IMR-90 (cell line): ENCODE measurements at regions not wholly inside any gene's neighbourhood (a gene's known extent, or its start where the extent isn't known, plus 50 kb on each side); places are given as distances from the start of the nearest gene placed in this dataset.

ENCODE experiments used
- ATAC-seq: fragments of 200-7000 bp; cut with Tn5 transposase; 2 replicates; pipeline ENCODE4 v1.9.1; 2020; ENCODE audit warnings: low read depth, mild to moderate bottlenecking, moderate library complexity
- BruUV-seq: library from RNA; stranded (reverse); fragments of 400-500 nt; replicated peaks from 2 replicates; lab custom pipeline; 2021; lab: Mats Ljungman, UMichigan
- CTCF ChIA-PET: fragments of 300-600 bp; formaldehyde crosslinking; extraction: SDS; loops from one replicate; lab custom pipeline; 2021; ENCODE audit warnings: antibody characterized with exemption; lab: Yijun Ruan, JAX
- POLR2A ChIA-PET: fragments of 300-600 bp; sonication (Branson Sonifier 250); formaldehyde crosslinking; loops from one replicate; lab custom pipeline; 2022; ENCODE audit warnings: antibody characterized with exemption; ENCODE audit not compliant: unreplicated experiment; lab: Charles Lee
- DNase-seq: peaks from one replicate; pipeline ENCODE4 v3.0.0; 2013
- H2AFZ ChIP-seq: replicated peaks from 2 replicates; pipeline ENCODE3; 2013; ENCODE audit warnings: low read length, mild to moderate bottlenecking; ENCODE audit not compliant: poor library complexity
- H2AK5ac ChIP-seq: 2 replicates; pipeline ENCODE4 v1.6.1; 2013; ENCODE audit warnings: low read depth, low read length, inconsistent platforms
- H2AK9ac ChIP-seq: replicated peaks from 2 replicates; pipeline ENCODE3; 2013; ENCODE audit warnings: mild to moderate bottlenecking, low read depth, low read length, moderate library complexity; ENCODE audit not compliant: poor library complexity
- H2BK120ac ChIP-seq: 2 replicates; pipeline ENCODE4 v1.6.1; 2013; ENCODE audit warnings: low read depth, low read length, inconsistent platforms
- H2BK15ac ChIP-seq: 3 replicates; pipeline ENCODE4 v1.6.1; 2013; ENCODE audit warnings: low read depth, low read length, inconsistent platforms
- H2BK20ac ChIP-seq: 2 replicates; pipeline ENCODE4 v1.6.1; 2013; ENCODE audit warnings: low read depth, mild to moderate bottlenecking, inconsistent platforms, low read length, moderate library complexity
- H2BK5ac ChIP-seq: 2 replicates; pipeline ENCODE4 v1.6.1; 2013; ENCODE audit warnings: mild to moderate bottlenecking, low read depth, low read length, inconsistent platforms; ENCODE audit not compliant: poor library complexity, severe bottlenecking
- H3K14ac ChIP-seq: replicated peaks from 2 replicates; pipeline ENCODE4 v1.6.1; 2013; ENCODE audit warnings: low read depth, low read length, inconsistent platforms
- H3K18ac ChIP-seq: 2 replicates; pipeline ENCODE4 v1.6.1; 2013; ENCODE audit warnings: low read depth, low read length, control low read depth
- H3K23ac ChIP-seq: 2 replicates; pipeline ENCODE4 v1.6.1; 2013; ENCODE audit warnings: low read depth, low read length, inconsistent platforms
- H3K27ac ChIP-seq: 2 replicates; pipeline ENCODE4 v1.5.1; 2013; ENCODE audit warnings: mild to moderate bottlenecking, control low read depth, low read length; ENCODE audit not compliant: insufficient read depth
- H3K27me3 ChIP-seq: 2 replicates; pipeline ENCODE4 v1.6.1; 2013; ENCODE audit warnings: low read length; ENCODE audit not compliant: control insufficient read depth, insufficient read depth
- H3K36me3 ChIP-seq: 2 replicates; pipeline ENCODE4 v1.6.1; 2013; ENCODE audit warnings: low read length, mixed read lengths; ENCODE audit not compliant: control insufficient read depth, insufficient read depth
- H3K4ac ChIP-seq: 2 replicates; pipeline ENCODE4 v1.6.1; 2013; ENCODE audit warnings: low read depth, low read length, inconsistent platforms
- H3K4me1 ChIP-seq: 2 replicates; pipeline ENCODE4 v1.6.1; 2013; ENCODE audit warnings: low read length, mixed read lengths; ENCODE audit not compliant: control insufficient read depth, insufficient read depth
- H3K4me2 ChIP-seq: 2 replicates; pipeline ENCODE4 v1.6.1; 2013; ENCODE audit warnings: low read depth, mild to moderate bottlenecking, control low read depth, low read length, moderate library complexity
- H3K4me3 ChIP-seq: 2 replicates; pipeline ENCODE4 v1.5.1; 2013; ENCODE audit warnings: low read depth, mild to moderate bottlenecking, control low read depth, low read length, moderate library complexity; ENCODE audit not compliant: insufficient read depth
- H3K56ac ChIP-seq: 2 replicates; pipeline ENCODE4 v1.6.1; 2013; ENCODE audit warnings: low read length, inconsistent platforms; ENCODE audit not compliant: insufficient read depth; ENCODE audit errors: extremely low read depth
- H3K79me1 ChIP-seq, 2 experiments: 2 replicates each; pipeline ENCODE4 v1.6.1; 2013; ENCODE audit warnings: low read length in 2 of 2, inconsistent platforms in 1 of 2, low read depth in 1 of 2
- H3K9ac ChIP-seq: 2 replicates; pipeline ENCODE4 v1.6.1; 2013; ENCODE audit warnings: low read depth, low read length, control low read depth
- H3K9me1 ChIP-seq: 2 replicates; pipeline ENCODE4 v1.6.1; 2013; ENCODE audit warnings: low read length, inconsistent platforms; ENCODE audit not compliant: insufficient read depth
- H3K9me3 ChIP-seq: 2 replicates; pipeline ENCODE4 v1.6.1; 2013; ENCODE audit warnings: low read length; ENCODE audit not compliant: control insufficient read depth, insufficient read depth
- H4K20me1 ChIP-seq: 2 replicates; pipeline ENCODE4 v1.6.1; 2013; ENCODE audit warnings: low read length, inconsistent platforms; ENCODE audit not compliant: insufficient read depth
- H4K5ac ChIP-seq: 2 replicates; pipeline ENCODE4 v1.6.1; 2013; ENCODE audit warnings: mild to moderate bottlenecking, low read depth, low read length, control low read depth
- H4K8ac ChIP-seq, 2 experiments: 2 replicates each; pipeline ENCODE4 v1.6.1; 2013; ENCODE audit warnings: low read depth in 2 of 2, low read length in 2 of 2, control low read depth in 1 of 2, inconsistent platforms in 1 of 2
- H4K91ac ChIP-seq: 2 replicates; pipeline ENCODE4 v1.6.1; 2013; ENCODE audit warnings: low read depth, low read length, inconsistent platforms; ENCODE audit not compliant: insufficient read depth
- BHLHE40 ChIP-seq: fragments of 150-350 bp; IDR thresholded peaks from 2 replicates; pipeline ENCODE4 v1.6.1; 2016; ENCODE audit warnings: mild to moderate bottlenecking, low read depth, low read length
- CEBPB ChIP-seq: IDR thresholded peaks from 2 replicates; pipeline ENCODE4 v1.6.1; 2012; ENCODE audit warnings: low read depth, low read length, improper control_type of control experiment
- CHD1 ChIP-seq: IDR thresholded peaks from 2 replicates; pipeline ENCODE4 v1.6.1; 2012; ENCODE audit warnings: low read depth, low read length, improper control_type of control experiment
- ELK1 ChIP-seq: fragments of 150-350 bp; IDR thresholded peaks from 2 replicates; pipeline ENCODE4 v1.6.1; 2016; ENCODE audit warnings: low read depth, mild to moderate bottlenecking, low read length, moderate library complexity, borderline replicate concordance
- FOS ChIP-seq: fragments of 150-350 bp; IDR thresholded peaks from 2 replicates; pipeline ENCODE4 v1.6.1; 2016; ENCODE audit warnings: low read depth, low read length
- MAFK ChIP-seq: IDR thresholded peaks from 2 replicates; pipeline ENCODE4 v1.6.1; 2012; ENCODE audit warnings: low read depth, low read length, improper control_type of control experiment
- MAZ ChIP-seq: IDR thresholded peaks from 2 replicates; pipeline ENCODE4 v1.6.1; 2012; ENCODE audit warnings: low read depth, mild to moderate bottlenecking, low read length, improper control_type of control experiment, moderate library complexity, borderline replicate concordance
- MXI1 ChIP-seq: IDR thresholded peaks from 2 replicates; pipeline ENCODE4 v1.6.1; 2012; ENCODE audit warnings: low read depth, mild to moderate bottlenecking, low read length, moderate library complexity, borderline replicate concordance
- NFE2L2 ChIP-seq: fragments of 150-350 bp; IDR thresholded peaks from 2 replicates; pipeline ENCODE4 v1.6.1; 2016; ENCODE audit warnings: low read depth, mild to moderate bottlenecking, low read length
- POLR2A ChIP-seq: IDR thresholded peaks from 2 replicates; pipeline ENCODE4 v1.6.1; 2012; ENCODE audit warnings: mild to moderate bottlenecking, low read depth, low read length
- RAD21 ChIP-seq: IDR thresholded peaks from 2 replicates; pipeline ENCODE4 v1.6.1; 2012; ENCODE audit warnings: low read length, improper control_type of control experiment
- RCOR1 ChIP-seq: IDR thresholded peaks from 2 replicates; pipeline ENCODE4 v1.6.1; 2012; ENCODE audit warnings: mild to moderate bottlenecking, low read length, improper control_type of control experiment; ENCODE audit not compliant: insufficient replicate concordance
- RFX5 ChIP-seq: IDR thresholded peaks from 2 replicates; pipeline ENCODE4 v1.8.0; 2012; ENCODE audit warnings: low read depth, mild to moderate bottlenecking, low read length, moderate library complexity
- SMC3 ChIP-seq: fragments of 150-350 bp; IDR thresholded peaks from 2 replicates; pipeline ENCODE4 v1.6.1; 2016; ENCODE audit warnings: low read depth, mild to moderate bottlenecking, antibody characterized with exemption, low read length, moderate library complexity
- WGBS, 2 experiments: methylation state at CpG; one replicate each; pipeline versions ENCODE4 v1.1.5 to v1.1.7; 2013; ENCODE audit warnings: missing lambda C conversion rate in 2 of 2; ENCODE audit not compliant: insufficient read length in 1 of 2; ENCODE audit errors: extremely low coverage in 2 of 2; 5-methylcytosine and 5-hydroxymethylcytosine counted together
- dilution Hi-C: fragments of 300-500 bp; cut with HindIII; formaldehyde crosslinking; loops from one replicate; pipeline ENCODE4 v1.14.3; 2018; ENCODE audit warnings: low sequenced_read_pairs; ENCODE audit not compliant: unreplicated experiment
- in situ Hi-C: fragments of 300-500 bp; cut with MboI; formaldehyde crosslinking; loops from 3 replicates; pipeline ENCODE4 v1.14.3; 2019; ENCODE audit warnings: low sequenced_read_pairs, inconsistent platforms, mixed read lengths
- intact Hi-C: fragments of 100-400 bp; cut with micrococcal nuclease; formaldehyde crosslinking; loops from 2 replicates; pipeline ENCODE4 v1.10.0; 2022
- TF ChIP-seq, protein P1 (sequence below): conservative IDR thresholded peaks from 2 replicates; pipeline ENCODE4 v1.5.1; 2012; ENCODE audit warnings: mild to moderate bottlenecking, low read depth, low read length, improper control_type of control experiment
- TF ChIP-seq, protein P2 (sequence below): fragments of 150-350 bp; IDR thresholded peaks from 2 replicates; pipeline ENCODE4 v1.6.1; 2017; ENCODE audit warnings: mild to moderate bottlenecking, antibody characterized with exemption, low read length, low read depth

DNA sequence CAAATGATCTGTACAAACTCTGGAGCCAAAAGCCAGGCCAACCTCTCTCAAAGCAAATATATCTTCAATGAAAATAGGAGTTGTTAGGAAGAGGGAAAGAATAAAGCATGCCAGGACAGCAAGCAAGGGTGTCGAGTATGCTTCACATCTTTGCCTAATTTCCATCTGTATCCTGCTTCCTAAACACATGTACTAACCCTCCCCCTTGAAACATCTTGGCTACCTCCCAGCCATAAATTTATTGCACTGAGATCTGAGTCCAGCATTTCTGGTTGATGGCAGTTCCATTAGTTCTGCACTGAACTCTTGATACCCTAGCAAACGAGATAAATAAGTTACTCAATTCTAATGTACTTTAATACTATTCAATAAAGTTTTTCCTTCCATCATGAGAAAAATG, 430.5 kb upstream of the TRAM1L1 start:
- no TSS peak for BruUV-seq

More for the DNA sequence above, 430.5 kb upstream of the TRAM1L1 start:
- WGBS, 2 experiments, result no CpG with 5 or more reads among the region's 2 CpGs
- H2AK5ac ChIP-seq, result no peak overlapping the region
- no peak overlapping the region for H4K91ac ChIP-seq
- in situ Hi-C loops (no loop called here), intact Hi-C loops (no loop called here), dilution Hi-C loops (no loop called here)
- no peak overlapping the region for H2BK20ac ChIP-seq
- H3K18ac ChIP-seq, result no peak overlapping the region
- H2AK9ac ChIP-seq, result no peak overlapping the region
- H2BK5ac ChIP-seq, result no peak overlapping the region
- H3K4me2 ChIP-seq, result no peak overlapping the region
- no peak overlapping the region for H3K56ac ChIP-seq
- no peaks in the 10 kb centered on the region for H3K27me3 ChIP-seq
- no peaks in the 10 kb centered on the region for H3K79me1 ChIP-seq
- H3K14ac ChIP-seq, result no peak overlapping the region
- no peak overlapping the region for H3K4ac ChIP-seq
- no peak for TF ChIP-seq POLR2A
- TF ChIP-seq FOS, result no peak
- no peak for TF ChIP-seq MXI1
- TF ChIP-seq CHD1, result no peak
- TF ChIP-seq CEBPB, result no peak
- TF ChIP-seq NFE2L2, result no peak
- no peak for TF ChIP-seq MAZ
- TF ChIP-seq, protein P1, sequence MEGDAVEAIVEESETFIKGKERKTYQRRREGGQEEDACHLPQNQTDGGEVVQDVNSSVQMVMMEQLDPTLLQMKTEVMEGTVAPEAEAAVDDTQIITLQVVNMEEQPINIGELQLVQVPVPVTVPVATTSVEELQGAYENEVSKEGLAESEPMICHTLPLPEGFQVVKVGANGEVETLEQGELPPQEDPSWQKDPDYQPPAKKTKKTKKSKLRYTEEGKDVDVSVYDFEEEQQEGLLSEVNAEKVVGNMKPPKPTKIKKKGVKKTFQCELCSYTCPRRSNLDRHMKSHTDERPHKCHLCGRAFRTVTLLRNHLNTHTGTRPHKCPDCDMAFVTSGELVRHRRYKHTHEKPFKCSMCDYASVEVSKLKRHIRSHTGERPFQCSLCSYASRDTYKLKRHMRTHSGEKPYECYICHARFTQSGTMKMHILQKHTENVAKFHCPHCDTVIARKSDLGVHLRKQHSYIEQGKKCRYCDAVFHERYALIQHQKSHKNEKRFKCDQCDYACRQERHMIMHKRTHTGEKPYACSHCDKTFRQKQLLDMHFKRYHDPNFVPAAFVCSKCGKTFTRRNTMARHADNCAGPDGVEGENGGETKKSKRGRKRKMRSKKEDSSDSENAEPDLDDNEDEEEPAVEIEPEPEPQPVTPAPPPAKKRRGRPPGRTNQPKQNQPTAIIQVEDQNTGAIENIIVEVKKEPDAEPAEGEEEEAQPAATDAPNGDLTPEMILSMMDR, result no peak
- TF ChIP-seq, protein P2, sequence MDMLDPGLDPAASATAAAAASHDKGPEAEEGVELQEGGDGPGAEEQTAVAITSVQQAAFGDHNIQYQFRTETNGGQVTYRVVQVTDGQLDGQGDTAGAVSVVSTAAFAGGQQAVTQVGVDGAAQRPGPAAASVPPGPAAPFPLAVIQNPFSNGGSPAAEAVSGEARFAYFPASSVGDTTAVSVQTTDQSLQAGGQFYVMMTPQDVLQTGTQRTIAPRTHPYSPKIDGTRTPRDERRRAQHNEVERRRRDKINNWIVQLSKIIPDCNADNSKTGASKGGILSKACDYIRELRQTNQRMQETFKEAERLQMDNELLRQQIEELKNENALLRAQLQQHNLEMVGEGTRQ, result no peak
- TF ChIP-seq BHLHE40, result no peak
- TF ChIP-seq RFX5, result no peak
- no peak for TF ChIP-seq MAFK
- TF ChIP-seq SMC3, result no peak
- TF ChIP-seq RCOR1, result no peak
- no peak for TF ChIP-seq RAD21
- TF ChIP-seq ELK1, result no peak
- no peak overlapping the region for H3K23ac ChIP-seq
- ChIA-PET POLR2A (no interaction called here), CTCF (no interaction called here)
- H3K9me1 ChIP-seq, result no peaks in the 10 kb centered on the region
- no peaks in the 10 kb centered on the region for H3K4me1 ChIP-seq
- H3K9me3 ChIP-seq, result no peaks in the 10 kb centered on the region
- no peak overlapping the region for H3K4me3 ChIP-seq
- no peaks in the 10 kb centered on the region for H3K36me3 ChIP-seq
- DNase-seq (no peak), ATAC-seq (no peak)
- no peak overlapping the region for H2BK15ac ChIP-seq
- no peak overlapping the region for H4K5ac ChIP-seq
- no peak overlapping the region for H4K8ac ChIP-seq
- H2BK120ac ChIP-seq, result no peak overlapping the region
- no peaks in the 10 kb centered on the region for H4K20me1 ChIP-seq
- no peak overlapping the region for H3K9ac ChIP-seq
- H3K27ac ChIP-seq, result no peak overlapping the region
- H2AFZ ChIP-seq, result no peak overlapping the region
